Fibroblast of the conjunctiva (primary cell): ENCODE measurements at regions not wholly inside any gene's neighbourhood (a gene's known extent, or its start where the extent isn't known, plus 50 kb on each side); places are given as distances from the start of the nearest gene placed in this dataset.

Source experiments
- DNase-seq: peaks from one replicate; pipeline ENCODE4 v3.0.0-alpha.2; 2010; ENCODE audit warnings: low read depth

DNA sequence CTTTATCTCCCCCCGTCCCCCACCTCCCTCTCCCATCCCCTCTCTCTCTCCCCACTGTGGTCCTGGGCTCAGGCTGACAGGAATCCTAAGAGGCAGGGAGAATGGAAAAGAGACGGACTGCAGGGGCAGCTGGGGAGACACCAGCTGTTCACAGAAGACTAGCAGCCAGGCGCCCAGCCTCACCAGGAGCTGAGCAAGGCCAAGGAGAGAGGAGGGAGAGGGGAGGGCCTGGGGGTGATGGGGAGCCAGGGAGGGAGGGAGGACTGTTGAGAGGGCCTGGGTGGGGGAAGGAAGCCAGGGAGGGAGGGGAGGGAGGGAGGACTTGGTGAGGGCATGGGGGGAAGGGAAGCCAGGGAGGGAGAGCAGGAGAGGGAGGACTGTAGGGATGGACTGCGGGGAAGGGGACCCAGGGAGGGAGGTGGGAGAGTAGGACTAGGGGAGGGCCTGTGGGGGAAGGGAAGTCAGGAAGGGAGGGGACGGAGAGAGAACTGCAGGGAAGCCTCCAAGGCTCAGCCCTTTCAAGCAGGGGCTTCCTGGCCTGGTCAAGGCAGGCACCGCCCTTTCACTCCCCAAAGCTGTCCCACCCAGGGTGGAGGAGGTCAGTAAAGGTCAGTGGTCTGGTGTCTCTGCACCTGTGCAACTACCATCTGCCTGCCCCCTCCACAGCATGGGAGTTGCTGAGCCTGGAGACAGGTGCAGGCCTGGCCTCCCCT lies 517.7 kb upstream of the MYT1L start:
- DNase-seq, result no peak

DNA sequence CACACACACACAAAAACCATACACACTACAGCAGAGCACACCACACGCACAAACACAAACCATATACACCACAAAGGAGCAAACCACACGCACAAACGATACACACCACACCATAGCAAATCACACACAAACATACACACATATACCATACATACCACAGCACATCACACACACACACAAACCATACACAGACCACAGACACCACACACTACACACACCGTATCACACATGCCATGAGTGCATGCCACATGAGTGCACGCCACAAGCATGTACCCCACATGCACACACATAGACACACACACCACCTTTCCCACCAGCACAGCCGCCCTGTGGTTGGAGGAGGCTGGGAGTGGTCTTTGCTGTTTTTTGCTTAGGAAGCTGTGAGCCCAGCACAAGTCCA lies 517.1 kb upstream of the MYT1L start:
- DNase-seq, result no peak

DNA sequence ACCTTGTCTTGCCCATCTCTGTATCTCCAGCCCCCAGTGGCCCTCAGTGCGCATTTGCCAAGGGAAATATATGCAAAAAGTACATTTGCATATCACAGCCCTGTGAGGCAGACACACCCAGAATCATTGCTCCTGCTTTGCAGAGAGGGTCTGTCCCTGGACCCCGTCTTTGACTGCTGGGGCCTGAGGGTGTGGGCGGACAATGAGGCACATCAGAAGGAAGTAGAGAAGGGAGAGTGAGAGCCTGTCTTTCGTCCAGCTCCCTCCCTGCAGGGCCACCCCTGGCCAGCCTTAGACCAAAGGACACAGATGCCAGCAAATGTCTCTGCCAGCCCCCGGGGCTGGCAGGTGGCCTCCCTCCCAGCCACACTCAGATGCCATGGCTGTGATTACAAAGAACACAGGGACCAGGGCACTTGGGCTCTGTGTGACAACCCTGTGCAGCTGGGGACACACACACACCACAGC lies 516.2 kb upstream of the MYT1L start:
- no peak for DNase-seq

DNA sequence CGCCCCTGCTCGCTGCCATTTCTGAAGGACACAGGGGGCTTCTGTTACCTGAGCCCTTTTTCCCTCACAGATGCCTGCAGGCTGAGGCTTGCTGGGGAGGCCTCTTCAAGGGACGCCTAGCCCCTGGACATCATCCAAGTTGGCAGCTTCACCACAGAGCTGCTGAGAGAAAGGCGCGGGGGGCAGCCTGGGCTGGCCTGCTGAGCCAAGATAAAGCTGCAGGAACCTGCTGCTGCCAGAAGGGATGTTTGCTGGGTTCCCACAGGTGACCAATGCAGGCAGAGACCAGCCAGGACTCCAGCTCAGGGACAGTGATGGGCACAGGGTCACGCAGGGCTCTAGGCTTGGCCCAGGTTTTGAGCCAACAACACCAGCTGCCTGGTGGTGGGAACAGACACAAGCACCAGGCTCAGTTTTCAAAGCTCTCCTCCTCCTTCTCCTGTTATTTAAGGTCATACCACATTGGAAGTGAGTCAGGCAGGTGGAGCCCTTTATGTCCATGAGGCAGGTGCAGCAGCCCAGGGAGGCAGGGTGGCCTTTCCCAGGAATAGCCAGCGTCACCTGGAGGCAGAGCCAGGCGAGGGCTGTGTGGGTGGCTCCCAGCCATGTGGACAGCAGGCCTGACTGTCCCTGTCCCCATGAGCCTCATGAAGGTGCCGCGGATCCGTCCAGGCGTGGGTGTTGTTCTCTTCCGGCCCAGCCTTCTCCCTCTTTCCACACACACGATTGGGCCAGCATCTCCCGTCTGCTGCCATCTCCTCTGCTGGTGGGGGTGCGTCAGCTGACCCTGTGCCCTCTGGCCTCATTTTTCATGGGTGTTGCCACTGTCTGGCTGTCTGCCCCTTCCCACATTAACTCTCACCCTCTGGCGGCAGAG lies 515.5 kb upstream of the MYT1L start:
- DNase-seq, result no peak

DNA sequence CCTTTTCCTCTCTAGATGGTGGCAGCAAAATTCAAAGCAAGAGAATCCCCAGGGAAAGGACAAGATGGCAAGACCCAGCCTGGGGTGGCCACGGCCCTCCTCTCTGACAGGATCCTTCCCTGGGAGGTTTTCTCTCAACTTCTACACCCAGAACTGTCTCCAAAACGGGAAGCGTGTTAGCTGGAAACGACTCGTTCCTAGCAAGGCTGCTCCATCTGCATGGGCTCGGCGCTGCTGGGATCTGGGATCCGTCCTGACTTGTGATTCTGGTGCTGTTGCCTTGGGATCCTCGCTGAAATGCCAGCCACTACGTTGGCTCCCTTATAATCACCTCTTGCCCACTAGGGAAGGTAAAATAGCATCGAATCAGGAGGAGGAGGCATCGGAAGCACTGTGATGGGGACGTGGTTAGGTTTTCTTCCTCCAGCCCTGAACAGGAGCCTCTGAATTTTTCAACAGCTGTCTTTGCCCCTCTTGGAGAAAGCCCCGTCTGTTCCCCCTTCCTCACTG lies 514.8 kb upstream of the MYT1L start:
- DNase-seq, result no peak

DNA sequence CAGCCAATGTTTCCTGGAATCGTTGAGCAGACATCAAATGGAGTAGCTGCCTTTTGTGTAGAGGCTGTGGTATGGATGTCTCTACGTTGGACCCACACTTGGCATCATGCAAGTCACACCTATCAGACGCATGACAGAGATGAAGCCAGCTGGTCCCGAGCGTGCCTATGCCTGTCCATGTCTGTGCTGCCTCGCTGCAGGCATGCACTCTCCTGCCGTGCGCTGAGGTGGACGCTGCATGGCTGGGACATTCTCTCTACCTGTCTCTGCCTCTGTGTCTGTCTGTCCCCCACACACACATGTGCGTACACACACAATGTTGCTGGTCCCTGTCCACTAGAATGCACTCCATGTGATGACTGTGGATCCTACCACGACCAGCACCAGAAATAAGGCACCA lies 514.2 kb upstream of the MYT1L start:
- no peak for DNase-seq

DNA sequence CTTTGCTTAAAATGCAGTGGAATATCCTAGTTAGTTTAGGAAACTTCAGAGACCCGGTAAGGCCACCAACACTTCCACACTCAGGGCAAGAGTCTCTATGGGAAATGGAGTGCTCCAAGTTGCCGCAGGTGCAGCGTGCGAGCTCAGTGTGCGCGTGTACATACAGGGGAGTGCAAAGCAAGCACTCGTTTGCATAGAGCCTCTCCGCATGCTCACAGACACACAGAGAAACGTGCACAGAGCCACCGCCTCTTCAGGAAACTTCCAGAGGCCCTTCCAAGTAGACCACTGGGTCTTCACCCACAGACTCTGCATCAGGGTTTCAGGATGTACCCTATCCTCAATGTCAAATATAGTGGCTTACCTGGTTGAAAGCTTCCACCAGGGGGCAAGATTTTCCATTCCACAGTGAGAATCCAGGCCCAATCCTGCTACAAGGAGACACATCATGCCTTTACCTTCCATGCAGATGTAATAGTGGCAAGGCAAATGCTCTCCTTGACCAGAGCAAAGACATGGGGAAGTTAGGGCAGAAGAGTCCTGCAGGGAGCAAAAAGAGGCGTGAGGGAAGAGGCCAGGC lies 513.0 kb upstream of the MYT1L start:
- DNase-seq, result no peak

DNA sequence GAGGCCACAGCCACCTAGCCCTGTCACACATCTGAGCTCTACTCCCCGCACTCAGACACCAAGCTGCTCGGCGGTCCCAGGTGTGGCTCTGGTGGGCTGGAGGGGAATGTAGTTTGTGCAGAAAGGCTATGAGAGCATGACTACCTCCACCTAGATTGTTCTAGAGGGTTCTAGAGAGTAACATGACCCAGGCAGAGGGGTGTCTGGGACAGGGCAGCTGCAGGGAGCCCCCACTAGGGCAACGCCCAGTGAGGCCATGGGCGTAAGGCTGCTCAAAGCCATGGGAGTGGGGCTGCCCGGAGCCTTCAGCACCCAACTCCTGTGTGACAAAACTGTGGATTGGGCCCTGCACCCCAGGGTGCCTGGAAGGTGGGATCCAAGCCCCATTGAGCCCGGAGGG lies 511.4 kb upstream of the MYT1L start:
- no peak for DNase-seq

DNA sequence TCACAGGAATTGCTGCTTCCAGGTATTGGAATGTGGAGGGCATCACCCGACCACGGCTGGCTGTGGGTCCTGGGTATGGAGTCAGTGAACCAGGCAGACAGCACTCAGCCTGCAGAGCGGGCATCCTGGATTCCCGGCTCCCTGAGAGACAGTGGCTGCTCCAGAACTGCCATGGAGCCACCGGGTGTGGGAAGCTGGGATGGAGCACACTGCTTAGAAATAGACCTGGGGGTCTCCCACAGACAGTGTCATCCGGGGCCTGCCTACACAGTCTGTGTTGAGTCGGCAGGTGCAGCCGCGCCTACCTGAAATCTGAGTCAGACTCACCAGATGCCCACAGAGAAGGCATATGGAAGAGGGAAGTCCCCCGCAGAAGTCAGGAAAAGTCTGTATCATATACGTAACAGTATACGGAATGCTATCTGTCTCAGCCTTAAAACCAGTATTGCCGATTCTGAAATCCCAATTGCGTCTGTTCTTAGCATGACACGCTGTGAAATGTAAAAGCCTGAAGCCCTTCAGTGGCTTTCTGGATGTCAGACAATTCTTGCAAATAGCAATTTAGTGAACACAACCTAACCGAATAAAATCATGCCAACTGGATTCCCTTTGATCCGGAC lies 509.7 kb upstream of the MYT1L start:
- DNase-seq, result no peak

DNA sequence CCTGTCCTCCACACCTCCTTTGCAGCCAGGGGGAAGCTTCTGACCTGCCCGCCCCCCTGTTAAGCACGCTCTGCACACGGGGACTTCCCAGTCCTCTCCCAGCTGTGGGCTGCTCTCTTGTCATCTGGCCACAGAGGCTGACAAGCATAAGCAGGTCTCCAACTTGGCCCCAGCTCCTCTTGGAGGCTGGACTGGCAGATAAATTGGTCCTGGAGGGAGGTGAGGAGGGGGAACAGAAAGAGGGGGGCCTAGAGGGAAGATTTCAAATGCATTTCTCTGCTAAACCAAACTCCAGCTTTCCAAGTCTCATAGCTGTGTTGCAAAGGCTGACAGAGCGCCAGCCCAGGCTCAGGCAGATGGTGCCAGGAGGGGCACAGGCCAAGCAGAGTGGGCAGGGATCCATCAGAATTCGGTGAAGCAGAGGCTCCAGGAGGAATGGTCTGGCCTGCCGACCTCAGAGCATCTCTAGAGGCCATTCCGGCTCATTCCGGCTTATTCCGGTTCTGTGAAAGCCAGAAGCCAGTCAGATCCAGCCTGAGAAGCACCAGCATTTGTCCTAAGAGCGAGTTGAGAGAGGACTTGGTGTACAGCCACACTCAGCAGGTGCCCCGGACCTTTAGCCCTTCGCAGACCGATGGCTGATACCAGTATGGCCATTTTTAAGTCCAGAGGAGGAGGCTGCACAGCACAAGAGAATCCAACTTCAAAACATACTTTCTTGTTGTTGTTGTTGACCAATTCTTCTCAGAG lies 508.9 kb upstream of the MYT1L start:
- DNase-seq, result no peak

DNA sequence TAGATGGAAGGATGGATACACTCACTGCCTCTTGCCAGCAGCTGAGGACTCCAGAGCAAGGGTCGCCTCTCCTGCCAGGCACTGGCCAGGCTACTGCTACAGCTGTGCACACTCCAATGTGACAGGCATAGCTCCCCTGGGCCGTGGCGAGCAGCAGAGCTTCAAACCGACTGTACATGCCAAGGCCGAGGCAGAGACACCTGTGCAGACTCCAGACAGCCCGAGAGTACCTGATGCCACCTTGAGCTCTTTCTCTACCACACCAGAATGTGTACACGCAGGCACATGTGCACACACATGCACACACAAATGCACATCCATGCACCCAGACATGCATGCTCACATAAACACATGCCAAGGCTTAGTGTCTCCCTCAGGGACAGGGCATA lies 508.3 kb upstream of the MYT1L start:
- DNase-seq, result no peak

DNA sequence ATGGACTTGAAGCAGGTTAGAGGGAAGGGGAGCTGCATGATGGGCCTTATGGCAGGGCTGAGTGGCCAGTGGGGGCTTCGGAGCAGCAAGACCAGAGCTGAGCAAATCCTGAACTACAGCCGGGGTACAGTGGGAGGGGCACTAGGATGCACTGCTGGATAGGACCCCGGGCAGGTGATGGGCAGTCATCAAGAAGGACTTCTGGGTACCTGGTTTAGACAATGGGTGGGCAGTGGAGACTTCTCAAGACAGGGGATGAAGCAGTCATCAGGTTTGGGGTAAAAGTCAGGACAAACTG lies 507.4 kb upstream of the MYT1L start:
- DNase-seq, result no peak

DNA sequence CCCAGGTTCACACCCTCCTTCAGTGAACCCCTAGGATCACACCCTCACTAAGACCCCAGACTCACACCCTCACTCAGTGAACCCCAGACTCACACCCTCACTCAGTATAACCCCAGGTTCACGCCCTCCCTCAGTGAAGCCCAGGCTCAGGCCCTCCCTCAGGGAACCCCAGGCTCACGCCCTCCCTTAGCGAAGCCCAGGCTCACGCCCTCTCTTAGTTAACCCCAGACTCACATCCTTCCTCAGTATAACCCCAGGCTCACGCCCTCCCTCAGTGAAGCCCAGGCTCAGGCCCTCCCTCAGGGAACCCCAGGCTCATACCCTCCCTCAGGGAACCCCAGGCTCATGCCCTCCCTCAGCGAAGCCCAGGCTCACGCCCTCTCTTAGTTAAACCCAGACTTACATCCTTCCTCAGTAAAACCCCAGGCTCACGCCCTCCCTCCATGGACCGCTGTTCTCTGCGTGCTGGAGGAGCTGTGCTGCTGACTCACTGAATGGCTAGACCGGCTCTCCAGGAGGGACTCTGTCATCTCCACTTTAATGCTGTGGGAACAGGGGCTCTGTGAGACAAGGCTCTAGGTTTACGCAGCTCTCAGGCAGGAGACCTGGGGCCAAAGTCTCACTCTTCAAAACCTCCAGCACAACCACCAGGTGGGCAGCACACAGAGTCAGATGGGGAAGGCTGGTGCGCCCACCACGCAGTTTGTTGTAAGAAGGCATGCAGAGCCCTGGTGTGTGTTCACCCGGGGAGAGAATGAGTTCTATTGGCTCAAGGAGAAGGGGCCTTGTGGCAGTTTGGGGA lies 506.9 kb upstream of the MYT1L start:
- no peak for DNase-seq

DNA sequence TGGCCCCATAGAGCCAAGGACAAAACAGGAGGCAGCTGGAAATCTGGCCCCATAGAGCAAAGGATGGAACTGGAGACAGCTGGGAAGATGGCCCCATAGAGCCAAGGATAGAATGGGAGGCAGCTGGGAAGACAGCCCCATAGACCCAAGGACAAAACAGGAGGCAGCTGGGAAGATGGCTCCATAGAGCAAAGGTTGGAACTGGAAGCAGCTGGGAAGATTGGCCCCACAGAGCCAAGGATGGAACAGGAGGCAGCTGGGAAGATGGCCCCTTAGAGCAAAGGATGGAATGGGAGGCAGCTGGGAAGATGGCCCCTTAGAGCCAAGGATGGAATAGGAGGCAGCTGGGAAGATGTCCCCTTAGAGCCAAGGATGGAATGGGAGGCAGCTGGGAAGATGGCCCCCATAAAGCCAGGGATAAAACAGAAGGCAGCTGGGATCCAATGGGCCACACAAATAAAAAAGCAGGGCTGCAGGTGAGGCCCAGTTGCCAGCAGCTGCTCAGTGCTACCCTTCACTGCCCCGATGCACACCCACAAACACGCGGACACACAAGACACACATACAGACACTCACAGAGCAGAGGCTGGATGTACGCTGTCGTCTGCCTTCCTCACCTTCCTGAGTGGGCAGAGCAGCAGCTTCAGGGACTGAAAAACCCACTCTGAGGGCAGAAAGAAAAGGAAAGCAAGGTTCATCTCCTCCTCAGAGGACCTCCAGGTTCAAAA lies 505.4 kb upstream of the MYT1L start:
- DNase-seq, result no peak

DNA sequence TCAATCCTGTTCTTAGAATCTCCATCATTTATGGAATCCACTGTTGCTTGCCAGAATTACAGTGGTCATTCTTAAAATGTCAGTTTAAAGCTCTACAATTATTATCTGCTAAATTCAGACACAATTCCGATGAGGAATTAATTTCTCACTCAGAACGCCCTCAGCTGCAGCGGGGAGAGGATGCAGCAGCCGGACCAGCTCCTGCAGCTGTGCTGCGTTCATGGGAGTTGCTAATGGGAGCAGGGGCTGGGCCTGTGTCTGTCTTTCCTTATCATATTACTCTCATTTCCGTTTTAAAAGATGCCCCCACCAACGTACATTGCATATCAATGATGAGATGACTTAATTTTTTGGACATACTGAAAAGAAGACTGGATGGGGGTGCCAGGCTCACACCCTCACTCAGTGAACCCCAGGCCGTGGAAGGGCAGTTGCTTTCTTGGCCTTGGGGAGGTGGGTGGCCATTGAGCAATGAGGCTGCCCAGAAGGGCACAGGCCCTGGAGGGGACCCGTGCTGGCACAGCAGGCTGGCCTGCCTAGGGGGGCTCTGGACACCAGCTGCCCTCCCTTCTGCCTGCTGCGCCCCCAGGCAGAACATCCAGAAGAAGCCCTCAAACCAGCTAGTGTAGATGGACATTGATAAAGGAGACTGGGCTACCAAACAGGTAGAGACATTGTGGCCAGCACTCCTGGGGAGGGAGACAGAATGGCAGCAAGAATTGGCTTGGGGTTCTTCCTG lies 503.6 kb upstream of the MYT1L start:
- no peak for DNase-seq

DNA sequence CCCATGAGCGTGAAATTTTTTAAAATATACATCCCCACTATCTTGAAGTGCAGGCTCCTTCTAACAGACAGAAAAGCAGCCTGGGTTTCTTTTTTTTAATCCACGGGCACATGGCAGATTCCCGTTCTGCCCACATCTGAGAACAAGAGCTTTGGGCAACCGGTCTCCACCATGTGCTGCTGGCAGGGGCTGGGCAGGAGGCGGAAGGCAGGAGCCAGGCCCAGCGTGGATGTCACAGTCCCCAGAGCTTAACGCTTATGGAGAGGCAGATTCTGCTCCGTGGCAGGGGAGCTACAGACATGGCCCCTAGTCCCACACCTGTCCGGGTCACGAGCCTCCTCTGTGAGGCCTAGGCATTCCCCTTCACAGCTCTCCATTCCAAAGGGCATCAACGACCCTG lies 503.0 kb upstream of the MYT1L start:
- no peak for DNase-seq

DNA sequence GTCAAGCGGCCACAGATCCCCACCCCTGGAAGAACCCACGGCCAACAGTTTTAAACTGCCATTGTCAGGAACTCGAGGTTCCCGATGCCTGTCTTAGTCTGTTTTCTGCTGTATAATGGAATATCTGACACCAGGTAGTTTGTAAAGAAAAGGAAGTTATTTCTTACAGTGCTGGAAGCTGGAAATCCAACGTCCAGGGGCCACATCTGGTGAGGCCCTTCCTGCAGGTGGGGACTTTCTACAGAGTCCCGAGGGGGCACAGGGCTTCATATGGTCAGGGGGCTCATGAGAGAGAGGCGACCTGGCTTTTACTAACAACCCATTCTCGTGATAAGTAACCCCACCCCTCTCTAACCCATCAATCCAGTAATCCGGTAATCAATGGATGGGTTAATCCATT lies 501.6 kb upstream of the MYT1L start:
- DNase-seq, result no peak

DNA sequence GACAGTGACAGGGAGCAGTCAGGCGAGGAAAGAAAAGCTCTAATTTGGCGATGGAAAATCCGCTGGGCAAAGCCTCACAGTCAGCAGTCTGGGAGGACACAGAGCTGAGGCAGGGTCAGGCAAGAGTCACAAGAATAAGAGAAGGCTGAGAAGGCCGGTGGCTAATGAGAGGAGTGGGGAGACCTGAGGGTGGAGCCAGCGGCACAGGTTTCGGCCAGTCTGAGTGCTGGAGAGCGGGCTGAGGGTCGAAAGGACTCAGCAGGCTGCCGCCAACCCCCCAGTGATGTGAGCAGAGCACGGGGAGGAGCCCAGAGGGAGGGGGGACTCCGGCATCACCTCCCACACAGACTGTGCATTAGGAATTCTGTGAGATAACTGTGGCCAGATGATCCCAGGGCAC lies 500.6 kb upstream of the MYT1L start:
- DNase-seq, result no peak

DNA sequence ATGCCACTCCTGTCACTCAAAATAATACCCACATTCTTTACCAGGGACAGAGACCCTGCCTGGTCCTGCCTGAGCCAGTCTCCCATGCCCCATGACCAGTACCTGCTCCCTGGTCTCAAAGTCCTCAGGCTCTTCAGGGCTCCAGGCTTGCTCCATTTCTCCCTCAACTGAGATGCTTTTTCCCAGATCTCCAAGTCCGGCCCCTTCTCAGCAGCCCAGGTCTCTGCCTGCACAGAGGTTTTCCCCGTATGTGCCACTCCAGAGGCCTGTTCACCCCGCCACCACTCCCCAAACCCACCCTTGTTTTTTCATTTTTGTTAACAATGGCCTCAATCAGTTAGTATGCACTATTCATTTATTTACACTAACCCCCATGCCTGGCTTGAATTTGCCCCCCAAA lies 499.5 kb upstream of the MYT1L start:
- DNase-seq, result no peak
